ENCODE measurements at regions not wholly inside any gene's neighbourhood (a gene's known extent, or its start where the extent isn't known, plus 50 kb on each side); places are given as distances from the start of the nearest gene placed in this dataset.
"Not testable (repeated sequence)": the region's sequence is repeated elsewhere in the genome, so short reads cannot be mapped to it uniquely, and the experiment has no call there.

DNA sequence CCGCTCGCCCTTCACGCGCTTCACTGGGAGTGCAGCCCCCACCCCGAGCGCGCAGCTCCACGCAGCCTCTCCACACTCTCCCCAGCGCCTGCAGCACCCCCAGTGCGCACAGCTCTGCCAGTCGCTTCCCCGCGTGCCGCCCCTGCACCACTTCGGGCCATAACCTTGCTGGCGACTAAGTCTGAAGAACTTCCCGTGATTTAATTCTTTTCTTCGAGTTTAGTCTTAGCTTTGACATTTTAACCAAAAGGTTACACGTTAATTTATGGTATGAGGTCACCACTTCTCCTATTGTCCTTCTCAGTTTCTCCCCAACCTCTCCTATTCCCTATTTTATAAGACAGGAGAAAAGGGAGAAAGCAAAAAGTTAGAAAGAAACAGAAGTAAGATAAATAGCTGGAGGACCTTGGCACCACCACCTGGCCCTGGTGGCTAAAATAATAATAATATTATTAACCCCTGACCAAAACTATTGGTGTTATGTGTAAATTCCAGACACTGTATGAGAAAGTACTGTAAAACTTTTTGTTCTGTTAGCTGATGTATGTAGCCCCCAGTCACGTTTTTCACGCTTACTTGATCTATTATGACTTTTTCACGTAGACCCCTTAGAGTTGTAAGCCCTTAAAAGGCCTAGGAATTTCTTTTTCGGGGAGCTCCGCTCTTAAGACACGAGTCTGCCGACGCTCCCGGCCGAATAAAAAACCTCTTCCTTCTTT is 129.2 kb downstream of the KBTBD2 start:
- DNase-seq = not testable (repeated sequence)

DNA sequence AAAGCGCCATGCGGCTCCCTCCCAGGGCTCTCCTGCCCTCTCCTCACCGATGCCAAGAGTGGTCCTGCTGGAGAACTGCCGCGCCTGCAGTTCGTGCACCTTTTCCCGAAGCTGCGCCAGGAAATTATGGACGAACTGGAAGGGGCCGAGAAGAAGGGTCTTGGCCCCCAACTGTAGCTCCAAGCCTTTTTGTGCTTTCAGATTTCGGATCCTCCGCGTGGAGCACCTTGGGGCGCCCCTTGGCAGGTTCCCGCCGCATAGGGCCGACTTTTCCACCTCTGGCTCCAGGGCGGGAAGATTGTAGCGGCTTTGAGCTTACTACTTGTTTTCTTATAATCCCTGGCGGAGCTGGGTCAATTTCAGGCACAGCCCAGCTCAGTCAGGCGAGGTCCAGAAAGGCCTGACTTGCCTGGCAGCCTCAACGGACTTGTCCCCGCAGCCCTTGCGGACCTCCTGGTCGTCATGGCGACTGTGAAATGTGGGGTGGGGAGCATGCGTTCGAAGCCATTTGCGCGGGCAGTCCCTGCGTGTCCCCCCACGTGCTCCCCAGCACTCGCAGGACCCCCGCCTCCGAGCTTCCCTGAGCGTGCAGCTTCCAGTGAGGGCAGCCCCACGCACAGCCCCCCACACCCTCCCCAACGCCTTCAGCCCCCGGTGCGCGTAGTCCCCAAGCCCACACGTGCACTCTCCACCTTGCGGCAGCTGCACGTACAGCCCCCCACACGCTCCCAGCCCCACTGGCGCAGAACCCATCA is 129.9 kb downstream of the KBTBD2 start:
- DNase-seq = no peak

DNA sequence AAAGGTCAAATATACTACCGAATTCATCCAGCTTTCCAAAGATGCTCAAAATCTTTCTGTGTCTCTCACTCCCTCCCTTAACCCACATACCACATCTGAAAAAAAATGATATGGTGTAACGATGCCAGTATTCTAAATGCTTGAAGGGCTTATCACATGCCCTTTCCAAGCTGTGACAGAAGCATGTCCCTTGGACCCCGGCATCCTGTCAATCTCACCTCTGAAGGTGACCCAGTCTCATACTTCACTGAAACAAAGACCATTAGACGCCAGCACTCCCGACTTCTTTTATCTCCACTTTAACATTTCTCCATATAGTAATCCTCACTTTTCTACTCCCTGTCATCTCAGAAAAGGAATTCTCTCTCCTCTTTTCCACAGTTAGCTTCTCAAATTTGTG is 130.8 kb downstream of the KBTBD2 start:
- not testable (repeated sequence) for DNase-seq

DNA sequence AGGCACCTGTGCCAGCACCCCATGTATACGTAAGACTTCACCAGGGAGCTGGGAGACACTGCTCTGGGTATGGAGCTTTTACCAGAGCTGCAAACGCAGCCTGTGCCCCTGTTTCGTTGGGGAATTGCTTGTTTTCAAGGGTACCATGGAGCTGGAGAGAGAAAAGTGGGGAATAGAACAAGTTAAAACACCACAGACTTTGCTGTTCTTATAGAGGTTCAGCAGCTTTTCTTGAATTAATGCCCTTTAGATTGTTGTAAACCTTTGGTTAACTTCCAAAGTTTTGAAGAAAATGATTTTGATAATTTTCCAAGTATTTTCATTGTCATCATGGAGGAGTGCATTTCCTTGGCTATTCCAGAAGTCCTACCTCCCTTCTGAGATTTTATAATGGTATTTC is 131.7 kb downstream of the KBTBD2 start:
- not testable (repeated sequence) for DNase-seq

DNA sequence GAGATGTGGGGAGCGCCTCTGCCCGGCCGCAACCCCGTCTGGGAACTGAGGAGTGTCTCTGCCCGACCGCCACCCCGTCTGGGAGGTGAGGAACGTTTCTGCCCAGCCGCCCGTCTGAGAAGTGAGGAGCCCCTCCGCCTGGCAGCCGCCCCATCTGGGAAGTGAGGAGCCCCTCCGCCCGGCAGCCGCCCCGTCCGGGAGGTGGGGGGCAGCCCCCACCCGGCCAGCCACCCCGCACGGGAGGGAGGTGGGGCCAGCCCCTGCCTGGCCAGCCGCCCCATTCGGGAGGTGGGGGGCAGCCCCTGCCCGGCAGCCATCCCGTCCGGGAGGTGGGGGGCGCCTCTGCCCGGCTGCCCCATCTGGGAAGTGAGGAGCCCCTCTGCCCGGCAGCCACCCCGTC is 137.7 kb downstream of the KBTBD2 start:
- DNase-seq = not testable (repeated sequence)

DNA sequence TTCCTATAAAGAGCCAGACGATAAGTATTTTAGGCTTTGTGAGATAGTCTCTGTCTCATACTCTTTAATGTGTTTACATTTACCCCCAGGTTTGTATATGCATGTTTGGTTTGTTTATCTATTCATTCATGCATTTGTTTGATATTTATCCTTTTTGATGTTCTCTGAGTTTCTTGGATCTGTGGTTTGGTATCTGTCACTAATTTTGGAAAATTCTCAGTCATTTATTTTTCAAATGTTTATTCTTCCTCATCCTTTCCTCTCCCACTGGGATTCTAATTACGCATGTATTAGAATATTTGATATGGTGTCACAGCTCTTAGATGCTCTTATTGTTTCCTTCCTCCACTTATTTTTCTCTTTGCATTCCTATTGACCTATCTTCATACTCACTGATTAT is 143.2 kb downstream of the KBTBD2 start:
- not testable (repeated sequence) for DNase-seq

DNA sequence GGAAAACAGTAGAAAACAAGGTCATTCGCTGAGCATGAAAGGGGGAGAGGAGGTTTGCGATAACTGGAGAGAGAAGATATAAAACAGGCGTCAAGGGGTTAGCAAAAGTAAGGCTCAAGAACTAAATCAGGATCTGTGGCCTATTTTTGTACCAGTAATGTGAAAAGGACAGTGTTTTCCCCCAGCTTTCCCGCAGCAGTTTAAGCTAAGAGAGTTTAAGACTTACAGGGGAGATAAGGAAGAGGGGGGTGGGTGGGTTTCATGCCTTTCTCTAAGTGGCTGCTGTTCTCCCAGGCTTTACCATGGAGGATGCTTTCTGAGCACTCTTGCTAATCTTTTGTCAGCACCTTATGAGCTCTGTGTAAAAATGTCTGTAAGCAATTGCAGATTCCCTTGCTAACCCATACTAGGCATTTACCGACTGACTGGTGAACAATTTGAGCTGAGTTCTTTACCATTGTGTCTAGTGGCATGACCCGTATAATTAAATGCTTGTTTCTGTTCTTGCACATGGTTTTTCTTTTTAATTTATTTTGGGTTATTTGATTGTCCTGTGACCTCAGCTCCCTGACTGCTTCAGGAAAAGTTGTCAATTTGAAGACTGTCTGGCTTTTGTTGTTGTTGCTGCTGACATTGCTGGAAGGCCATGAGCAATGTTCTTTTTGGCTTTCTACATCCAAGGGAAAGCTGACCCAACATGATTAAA is 144.0 kb downstream of the KBTBD2 start:
- not testable (repeated sequence) for DNase-seq

DNA sequence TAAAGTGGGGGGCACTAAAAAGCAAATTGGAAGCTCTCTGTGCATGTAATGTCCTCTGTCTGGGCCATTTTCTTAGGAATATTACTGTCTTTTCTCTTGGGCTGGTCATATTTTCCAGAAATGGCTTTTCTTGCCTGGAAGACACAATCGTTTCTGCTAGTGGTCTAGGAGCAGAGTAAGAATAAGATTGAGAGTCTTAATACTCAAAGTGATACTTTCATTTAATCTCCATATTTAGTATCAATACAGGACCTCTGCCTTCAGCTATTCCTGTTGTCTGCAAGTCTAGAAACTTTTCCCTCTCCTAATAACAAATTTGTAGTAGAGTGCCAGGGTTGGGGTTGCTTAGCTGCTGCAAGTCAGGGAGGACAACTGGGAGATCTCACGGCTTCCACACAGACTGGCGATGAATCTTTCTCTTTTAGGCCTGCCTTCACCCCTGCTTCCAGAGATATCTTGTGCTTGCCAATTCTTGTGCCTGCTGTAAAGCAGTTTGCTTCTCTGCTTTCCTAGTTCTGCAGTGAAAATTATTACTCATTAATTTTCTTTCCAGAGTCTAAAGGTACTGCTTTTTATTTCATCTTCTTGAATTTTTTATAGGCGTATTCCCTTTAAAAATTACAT is 149.6 kb downstream of the KBTBD2 start:
- DNase-seq = not testable (repeated sequence)

DNA sequence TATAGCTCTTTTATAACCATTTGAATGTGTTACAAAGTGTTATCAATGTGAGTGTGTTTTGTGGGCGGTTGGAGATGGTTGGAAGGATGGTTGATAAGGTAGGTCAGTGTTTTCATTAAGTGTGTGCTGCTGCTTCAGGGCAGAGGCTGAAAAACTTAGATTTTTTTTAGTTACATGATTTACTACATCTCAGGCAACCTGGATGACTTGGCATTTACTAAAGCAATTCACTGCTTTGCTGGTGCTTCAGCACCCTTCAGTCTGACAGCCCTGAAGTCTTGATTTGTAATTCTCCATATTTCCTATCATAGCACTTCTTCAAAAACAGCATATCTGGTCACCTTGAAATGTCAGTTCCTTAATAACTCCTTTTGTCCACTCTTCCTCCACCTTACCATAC is 151.8 kb downstream of the KBTBD2 start:
- DNase-seq = not testable (repeated sequence)

DNA sequence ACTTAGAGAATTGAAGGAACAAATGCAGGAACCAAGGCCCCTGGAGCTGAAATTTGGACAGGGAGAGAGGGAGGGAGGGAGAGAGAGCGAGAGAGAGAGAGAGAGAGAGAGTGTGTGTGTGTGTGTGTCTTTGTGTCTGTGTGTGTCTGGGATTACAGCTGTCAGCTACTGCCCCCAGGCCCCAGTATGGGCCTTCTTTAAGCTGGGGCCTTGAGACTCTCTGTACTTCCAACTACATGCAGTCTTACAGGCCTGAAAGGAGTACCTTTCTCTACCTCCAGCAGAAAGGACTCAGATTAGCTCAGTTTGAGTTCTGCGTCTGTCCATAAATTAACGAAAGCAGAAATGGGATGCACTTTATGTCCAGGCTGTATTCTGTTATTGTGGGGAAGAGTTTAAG is 153.2 kb downstream of the KBTBD2 start:
- not testable (repeated sequence) for DNase-seq

DNA sequence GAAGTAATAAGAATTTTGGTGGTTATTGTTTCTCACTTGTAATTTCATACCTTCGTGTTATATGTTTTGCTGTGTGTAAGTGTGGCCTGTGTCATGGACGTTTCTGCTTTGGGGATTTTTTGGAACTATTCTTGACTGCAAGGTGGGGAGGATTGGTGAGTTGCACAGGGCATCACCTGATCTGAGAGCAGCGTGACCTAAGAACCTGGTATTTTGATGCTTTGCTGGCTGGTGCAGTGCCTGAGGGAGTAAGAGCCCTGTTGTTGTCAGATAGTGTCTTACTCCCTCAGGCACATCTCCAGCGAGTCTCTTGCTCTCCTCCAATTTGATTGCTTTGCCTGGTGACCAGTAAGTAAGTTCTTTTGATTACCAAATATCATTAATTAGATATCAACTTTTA is 158.8 kb downstream of the KBTBD2 start:
- DNase-seq = not testable (repeated sequence)

DNA sequence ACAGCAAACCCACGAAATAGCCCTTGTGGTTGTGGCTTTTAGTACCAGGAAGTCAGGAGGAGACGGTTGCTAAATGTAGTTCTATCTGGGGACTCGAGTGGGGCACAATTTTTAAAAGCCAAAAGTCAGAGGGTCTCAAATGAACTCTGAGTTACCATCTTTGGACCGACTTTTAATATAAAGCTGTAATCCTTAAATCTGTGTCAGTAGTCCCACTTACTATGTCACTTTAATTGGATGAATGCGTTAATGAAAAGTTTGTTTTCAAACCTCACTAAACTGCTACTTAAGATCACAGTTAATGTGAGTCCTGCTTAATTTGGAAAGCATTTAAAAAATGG is 162.3 kb downstream of the KBTBD2 start:
- not testable (repeated sequence) for DNase-seq

DNA sequence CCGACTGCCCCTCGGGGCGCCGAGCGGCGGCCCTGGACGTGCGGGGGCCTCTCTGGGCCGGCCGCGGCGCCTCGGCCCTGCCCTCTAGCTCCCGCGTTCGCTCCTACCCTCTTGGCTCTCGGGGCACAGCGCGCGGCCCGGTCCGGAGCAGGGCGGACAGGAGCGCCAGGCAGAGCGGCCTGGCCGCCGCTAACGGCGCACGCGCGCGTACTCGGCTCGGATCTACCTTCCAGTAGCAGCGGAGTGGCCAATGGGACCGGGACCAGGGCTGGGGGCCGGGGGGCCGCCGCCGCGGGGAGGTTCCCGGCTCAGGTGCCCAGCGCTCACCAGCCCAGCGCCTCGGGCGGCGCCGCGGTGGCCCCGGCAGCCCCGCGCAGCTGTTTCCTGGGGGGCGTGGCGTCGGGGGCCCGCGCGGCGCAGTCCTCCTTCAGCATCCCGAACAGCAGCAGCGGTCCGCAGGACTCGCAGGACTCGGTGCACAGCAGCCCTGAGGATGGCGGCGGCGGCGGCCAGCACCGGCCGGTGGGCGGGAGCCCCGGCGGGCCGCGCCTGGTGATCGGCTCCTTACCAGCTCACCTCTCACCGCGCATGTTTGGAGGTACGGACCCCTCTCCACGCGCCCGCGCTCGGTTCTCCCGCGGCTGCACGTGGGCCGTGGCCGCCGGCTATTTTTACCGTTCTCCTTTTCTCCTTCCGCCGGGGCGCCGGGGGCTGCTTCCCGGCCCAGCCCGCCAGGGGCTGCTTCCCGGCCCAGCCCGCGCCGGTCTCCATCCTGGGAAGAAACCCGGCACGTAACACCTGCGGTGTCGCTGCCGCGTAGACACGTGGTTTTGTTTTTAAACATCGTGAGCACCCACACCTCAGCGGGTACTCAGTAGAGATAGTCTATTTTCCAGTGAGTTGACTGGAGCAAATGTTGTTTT is 162.9 kb downstream of the KBTBD2 start:
- peak; percentile 29 for DNase-seq

DNA sequence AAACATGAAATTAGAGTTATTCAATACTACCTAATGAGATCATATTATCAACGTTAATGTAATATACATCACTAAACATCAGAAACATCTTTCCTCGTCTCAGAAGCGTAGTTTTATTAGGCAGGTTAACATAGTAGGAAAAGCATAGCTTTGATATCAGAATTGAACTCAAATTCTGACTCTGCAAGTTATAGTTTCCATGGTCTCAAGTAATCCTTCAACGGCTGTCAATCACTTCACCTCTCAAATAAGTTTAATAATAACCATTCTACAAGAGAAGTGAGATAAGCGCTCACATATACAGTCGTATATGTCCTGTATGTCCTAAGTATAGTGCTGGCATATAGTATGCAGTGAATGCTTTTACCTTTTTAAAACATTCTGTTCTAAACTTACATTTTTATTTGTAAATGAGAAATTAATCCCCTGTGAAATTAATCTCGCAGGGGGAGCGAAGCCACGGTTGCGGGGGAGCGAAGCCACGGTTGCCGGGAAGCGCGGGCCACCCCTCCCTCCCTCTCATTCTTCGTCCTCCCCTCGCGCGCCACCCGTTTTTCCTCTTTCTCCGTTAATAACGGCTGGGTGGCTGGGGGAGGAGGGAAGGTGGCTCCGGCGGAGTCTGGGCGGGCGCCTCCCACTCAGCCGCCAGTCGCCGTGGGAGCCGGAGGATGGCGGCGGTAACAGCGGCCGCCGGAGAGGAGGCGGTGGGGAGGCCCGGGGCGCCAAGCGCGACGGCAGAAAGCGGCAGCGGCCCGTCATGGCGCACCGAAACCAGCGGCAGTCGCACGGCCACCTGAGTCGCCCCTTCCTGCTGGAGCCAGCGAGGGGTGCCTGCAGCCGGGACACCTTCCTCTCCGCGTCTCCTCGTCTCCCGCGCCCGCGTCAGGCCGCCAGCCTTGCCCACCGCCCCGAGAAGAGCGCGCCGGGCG is 163.8 kb downstream of the KBTBD2 start:
- peak; percentile 34 for DNase-seq

DNA sequence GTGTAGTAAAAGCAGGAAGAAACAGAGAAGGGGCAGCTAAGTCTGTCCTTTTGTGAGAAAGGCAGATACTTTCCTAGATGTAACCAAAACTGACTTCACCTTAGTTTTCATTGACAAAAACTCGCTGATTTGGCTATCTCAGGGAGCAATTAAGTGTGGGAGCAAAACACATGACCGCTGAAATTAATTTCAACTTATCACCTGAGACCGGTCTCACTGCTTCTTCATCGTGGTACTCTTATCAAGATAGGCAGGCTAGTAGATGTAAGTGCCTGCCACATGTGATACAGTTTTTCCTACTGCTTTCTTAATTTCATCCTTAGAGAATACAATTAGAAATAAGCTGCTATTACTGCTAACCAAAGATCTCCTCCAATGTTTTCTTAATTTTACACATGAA is 168.7 kb downstream of the KBTBD2 start:
- DNase-seq = not testable (repeated sequence)

DNA sequence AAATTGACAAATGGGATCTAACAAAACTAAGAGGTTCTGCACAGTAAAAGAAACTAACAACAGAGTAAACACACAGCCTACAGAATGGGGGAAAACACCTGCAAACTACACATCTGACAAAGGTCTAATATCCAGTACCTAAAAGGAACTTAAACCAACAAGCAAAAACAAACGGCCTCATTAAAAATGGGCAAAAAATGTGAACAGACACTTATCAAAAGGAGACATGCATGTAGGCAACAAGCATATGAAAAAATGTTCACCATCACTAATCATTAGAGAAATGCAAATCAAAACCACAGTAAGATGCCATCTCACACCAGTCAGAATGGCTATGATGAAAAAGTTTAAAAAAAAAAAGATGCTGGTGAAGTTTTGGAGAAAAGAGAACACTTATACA is 197.4 kb downstream of the KBTBD2 start:
- DNase-seq = no peak

DNA sequence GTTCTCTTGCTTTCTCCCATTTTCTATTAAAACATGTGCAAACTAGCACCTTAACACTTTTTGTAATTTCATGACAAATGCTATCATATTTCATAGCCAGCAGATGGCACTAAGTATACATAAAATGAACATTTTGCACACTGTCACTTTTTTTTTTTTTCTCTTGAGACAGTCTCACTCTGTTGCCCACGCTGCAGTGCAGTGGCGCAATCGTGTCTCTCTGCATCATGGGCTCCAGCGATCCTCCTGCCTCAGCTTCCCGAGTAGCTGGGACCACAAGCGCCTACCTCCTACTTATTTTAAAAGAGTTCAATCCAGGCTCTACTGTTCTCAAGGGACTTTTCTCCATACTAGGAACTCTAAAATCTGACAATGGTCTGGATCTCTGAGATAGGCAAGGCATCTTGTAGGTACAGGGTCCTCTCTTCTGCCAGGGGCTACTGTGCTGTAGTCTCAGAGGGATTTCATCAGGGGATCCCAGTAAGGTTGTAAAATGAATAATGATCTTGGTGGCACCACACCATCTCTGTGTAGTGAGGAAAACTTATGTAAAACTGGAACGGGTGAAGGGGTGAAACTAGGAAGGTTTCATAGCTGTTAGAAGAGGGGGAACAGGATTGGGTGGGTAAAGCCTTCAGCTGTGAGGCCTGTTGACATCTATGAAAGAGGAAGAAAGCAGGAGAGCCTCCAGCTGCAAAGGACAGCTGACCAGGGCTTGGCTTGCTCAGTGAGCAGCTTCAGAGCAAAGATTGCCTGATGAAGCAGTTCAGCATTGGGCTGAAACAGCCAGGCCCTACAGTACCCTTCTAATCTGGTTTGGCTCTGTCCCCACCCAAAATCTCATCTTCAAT is 196.9 kb downstream of the AVL9 start:
- not testable (repeated sequence) for DNase-seq

DNA sequence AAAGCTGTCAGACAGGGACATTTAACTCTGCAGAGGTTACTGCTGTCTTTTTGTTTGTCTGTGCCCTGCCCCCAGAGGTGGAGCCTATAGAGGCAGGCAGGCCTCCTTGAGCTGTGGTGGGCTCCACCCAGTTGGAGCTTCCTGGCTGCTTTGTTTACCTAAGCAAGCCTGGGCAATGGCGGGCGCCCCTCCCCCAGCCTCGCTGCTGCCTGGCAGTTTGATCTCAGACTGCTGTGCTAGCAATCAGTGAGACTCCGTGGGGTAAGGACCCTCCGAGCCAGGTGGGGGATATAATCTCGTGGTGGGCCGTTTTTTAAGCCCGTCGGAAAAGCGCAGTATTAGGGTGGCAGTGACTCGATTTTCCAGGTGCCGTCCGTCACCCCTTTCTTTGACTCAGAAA is 192.8 kb downstream of the AVL9 start:
- DNase-seq = not testable (repeated sequence)

DNA sequence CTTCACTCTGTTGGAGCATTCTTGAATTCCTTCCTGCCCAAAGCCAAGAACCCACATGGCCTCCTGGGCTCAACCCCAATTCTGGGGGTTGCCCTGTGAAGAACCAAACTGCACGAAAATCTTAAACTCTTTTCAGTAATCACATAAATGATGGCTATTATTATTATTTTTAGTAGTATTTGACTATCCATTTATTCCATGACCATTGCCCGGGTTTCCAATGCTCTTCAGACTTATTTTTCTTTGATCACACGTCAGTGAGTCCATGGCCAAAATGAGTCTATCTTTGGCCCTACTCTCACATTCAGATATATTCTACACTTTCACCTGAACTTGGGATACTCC is 185.9 kb downstream of the AVL9 start:
- DNase-seq = no peak
